ENCODE measurements at regions not wholly inside any gene's neighbourhood (a gene's known extent, or its start where the extent isn't known, plus 50 kb on each side); places are given as distances from the start of the nearest gene placed in this dataset.

- TF ChIP-seq CTCF (IDR thresholded peaks at IDR 0.05): no peak
- TF ChIP-seq ZFX (IDR thresholded peaks at IDR 0.05; ENCODE audit: borderline replicate concordance): no peak
Measured at GRCh38 chr18:45252474-45252873, 362.8 kb upstream of the SLC14A2 start.

All from 22Rv1 (cell line).